Activated T-cell treated with anti-CD3 and anti-CD28 coated beads for 1 hour (primary cell): ENCODE measurements at regions not wholly inside any gene's neighbourhood (a gene's known extent, or its start where the extent isn't known, plus 50 kb on each side); places are given as distances from the start of the nearest gene placed in this dataset.
"Not testable (repeated sequence)": the region's sequence is repeated elsewhere in the genome, so short reads cannot be mapped to it uniquely, and the experiment has no call there.

Experiments
- DNase-seq: peaks from one replicate; pipeline ENCODE4 v3.0.0-alpha.2; 2020; ENCODE audit warnings: low read depth

DNA sequence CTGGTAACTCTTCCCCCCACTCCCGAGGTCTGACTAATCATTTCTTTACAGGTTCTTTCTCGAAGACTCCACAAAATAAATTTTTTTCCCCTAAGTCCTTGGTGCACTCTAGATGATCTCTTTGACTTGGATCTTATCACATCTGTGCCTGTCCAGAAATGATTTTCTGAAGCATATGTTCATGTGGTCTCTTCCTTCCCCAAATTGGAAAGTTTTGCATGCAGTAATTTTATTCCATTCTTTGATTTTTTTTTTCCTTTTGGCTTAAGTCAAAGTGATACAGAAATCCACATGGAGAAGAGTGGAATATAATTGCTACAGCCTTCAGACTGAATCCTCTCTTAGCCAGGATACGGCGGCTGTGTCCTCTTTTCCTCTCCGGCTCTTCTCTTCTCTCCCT lies 213.3 kb downstream of the BMP4 start:
- no peak for DNase-seq

DNA sequence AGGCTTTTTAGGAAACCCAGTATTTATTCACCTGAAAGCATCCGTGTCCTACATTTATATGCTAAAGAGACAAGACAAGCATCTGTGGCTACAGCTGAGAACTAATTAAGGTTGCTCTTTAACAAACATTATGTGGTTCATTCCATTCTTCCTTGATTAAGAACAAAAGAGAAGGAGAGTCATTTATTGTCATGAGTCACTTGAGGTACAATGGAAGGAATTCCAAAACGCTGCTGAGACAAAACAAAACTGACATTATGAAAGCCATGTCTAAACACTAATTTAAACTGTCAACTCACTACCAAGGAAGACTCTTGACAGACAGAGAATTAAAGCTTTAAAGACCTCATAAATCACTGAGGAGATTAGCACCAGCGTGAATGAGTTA lies 214.4 kb downstream of the BMP4 start:
- no peak for DNase-seq

DNA sequence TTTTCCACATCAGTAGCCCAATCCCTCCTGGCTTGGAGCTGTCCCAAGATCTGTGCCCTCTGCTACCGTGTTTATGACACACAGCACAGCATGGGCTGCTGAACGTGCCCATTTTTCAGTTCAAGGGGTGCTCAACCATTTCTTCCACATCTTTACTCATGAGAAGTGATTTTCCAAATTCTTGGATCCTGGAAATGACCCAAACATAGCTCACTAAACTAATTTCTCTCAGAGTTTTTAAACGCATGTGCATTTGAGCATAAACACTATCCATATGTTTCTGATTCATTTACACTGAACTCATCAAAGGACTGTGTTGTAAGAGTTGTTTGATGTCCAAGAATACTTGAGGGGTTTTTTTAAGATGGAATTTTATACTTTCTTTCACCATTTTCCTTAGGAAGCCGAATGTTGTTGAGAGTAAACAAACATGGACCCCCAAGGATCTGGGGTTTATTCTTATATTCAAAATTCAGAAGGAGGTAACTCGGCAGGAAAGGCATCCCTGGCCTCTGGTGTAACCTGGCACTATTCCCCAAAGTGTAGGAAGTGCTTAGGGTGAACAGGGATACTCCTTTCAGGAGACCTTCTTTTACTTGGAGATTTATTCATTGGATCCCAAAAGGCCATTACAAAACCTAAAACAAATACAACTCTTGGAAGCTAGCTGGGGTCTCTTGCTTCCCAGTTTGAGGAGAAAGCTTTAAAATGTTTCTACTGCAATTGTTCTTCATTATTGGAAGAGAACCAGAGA lies 215.0 kb downstream of the BMP4 start:
- no peak for DNase-seq

DNA sequence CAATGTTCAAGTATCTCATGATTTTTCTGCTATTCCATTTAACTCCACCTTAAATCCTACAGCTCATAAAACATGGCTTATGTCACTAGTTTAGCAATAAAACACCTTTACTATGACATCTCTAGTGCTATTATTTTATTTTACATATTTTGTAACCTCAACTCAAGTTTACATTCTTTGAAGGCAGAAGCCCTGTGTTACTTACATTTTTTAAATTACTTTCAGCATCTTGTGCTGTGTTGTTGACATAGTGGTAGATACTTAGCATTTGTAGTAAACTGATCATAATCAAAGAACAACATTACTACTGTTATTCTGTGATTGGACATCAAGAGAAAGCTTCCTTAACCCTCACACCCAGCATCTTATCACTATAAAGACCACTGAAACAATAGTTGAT lies 216.1 kb downstream of the BMP4 start:
- no peak for DNase-seq

DNA sequence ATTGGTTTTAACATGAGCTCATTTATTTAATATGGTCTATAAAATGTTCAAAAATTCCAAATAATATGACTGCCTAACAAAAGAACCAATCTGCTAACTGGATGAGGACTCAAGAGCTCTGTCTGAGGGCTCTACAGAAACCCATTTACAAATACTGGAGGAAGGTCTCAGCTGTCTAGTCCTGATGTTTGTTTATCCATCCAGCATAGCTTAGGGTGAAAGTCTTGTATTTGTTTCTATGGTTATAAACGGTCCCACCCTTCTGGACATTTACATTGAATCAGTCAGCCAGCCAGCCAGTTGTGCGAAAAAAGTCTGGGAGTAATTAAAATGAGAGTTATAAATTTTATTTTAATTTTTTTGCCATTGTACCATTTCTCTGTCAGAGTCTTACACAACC lies 220.7 kb downstream of the BMP4 start:
- no peak for DNase-seq

DNA sequence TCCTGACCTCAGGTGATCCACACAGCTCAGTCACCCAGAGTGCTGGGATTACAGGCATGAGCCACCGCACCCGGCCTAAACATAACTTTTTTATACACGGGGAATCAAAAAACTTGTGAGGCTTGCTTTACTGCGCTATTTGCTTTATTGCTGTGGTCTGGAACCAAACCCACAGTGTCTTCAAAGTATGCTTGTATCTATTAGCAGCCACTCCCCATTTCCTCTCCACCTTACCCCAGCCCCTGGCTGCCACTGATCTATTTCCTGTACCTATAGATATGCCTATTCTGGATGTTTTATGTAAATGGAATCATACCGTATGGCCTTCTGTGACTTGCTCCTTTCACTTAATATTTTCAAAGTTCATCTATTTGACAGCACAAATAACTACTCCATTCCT lies 233.4 kb downstream of the BMP4 start:
- DNase-seq = no peak

DNA sequence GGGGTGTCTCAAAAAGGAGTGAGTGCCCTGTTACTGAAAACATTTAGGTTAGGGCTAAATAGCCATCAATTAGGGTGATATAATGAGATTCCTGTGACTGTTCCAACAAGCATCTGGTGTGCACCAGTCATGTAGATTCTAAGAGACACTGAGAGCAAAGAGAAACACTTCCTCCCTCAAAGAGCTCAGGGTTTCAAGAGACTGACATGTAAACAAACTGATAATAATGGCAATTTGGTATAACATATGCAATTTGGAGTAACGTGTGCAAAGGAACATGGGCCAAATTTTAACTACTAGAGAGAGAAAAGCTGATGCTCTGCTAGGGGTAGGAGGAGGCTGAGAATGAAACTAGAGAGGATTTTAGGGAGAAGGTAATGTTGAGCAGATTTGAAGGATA lies 237.1 kb downstream of the BMP4 start:
- no peak for DNase-seq

DNA sequence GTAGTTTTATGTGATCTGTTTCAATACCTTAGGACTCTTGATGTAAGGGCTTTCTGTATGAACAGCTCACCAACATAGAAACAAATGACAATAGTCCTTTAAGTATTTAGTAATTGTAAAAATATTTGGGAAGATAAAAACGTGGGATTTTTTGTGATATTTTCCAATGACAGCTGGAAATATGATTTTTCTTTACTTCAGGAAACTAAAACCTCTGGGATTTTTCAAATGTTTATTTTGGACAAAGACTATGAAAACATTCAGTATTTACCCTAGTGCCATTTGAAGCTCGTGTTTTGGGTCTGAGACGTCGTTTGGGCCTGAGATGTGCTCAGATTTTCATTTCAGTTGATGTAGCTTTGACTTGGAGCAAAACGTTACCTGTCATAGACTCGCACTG lies 240.0 kb downstream of the BMP4 start:
- DNase-seq = no peak

DNA sequence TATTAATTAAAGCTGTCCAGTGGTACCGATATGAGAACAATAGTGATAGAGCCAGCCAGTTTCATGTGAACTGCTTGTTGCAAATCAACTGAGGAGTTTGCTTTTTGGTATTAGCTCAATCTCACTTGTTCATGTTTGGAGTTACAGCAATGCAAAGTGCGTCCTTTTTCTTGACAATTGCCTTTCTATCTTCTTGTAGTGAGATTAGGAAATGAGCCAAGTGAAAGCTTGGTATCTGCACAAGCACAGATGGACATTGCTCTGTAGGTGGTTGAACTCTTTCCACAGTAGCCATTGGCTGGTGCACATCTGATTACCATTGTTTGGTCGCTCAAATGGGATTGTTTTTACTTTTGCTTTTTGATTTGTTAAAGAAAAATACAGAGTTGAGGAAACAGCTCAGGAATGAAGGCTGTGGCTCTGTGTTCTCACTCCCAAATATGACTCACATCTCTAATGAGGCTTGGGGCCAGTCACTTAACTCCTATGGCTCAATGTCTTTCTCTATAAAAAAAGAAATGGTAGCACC lies 241.4 kb downstream of the BMP4 start:
- DNase-seq = no peak

DNA sequence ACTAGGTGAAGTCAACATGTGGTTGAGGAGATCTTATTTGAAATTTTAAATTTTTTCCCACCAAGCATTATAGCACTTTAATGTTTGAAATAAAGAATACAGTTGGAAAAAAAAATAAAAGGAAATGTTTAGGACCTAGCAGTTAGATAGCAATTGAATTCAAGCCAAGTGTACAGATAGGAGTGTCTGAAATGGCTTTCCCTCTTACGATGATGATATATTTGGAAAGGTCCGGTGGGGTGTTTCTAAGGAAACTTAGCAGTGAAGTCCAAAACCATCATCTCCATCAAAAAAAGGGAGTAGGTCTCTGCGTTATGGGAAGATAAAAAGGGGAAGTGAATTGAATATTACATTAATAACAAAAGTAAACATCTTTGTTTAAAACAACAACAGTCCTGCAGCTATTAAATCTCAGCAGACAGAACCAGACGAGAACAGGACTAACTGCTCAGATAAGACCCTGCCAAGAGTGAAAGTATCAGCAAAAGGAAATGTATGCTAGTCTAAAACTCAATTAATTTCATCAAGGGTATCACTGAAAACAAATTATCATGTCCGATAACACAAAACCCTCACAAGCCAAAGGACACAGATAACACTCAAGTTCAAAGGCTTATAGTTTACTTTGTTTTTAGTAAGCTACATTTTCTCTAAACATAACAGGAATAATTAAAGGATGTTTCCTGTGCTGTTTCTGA lies 242.0 kb downstream of the BMP4 start:
- no peak for DNase-seq

DNA sequence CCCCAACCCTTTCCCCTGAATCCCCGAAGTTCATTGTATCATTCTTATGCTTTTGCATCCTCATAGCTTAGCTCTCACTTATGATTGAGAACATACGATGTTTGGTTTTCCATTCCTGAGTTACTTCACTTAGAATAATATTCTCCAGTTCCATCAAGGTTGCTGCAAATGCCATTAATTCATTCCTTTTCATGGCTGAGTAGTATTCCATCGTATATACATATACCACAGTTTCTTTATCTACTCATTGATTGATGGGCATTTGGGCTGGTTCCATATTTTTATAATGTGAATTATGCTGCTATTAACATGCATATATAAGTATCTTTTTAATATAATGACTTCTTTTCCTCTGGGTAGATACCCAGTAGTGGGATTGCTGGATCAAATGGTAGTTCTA lies 243.7 kb downstream of the BMP4 start:
- DNase-seq = not testable (repeated sequence)

DNA sequence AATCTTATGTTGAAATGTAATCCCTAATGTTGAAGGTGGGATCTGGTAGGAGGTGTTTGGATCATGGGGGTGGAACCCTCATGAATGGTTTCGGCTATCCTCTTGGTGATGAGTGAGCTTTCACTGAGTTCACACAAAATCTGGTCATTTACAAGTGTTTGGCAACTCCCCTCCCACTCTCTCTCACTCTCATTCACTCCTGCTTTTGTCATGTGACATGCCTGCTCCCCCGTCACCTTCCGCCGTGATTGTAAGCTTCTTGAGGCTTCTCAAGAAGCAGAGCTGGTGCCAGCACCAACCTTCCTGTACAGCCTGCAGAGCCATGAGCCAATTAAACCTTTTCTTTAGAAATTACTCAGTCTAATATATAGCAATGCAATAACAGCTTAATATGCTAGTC lies 245.4 kb downstream of the BMP4 start:
- DNase-seq = no peak

DNA sequence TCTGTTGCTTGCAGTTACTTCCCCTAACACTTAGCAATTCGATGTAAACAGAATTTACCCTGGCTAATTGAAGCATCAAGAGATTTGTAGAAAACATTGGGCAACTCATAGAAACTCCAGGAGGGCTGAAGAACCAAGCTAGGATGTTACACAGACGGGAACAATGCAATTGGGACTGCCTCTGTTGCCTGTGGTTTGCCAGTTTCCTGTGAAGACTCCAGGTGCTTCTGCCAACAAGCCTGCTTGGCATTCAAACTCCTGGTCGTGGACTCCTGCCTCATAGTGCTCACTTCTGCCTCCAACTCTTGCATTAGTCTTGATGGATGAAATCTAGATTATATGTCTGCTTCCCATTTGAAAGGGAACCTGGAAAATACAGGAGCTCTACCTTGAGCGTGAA lies 246.0 kb downstream of the BMP4 start:
- no peak for DNase-seq

DNA sequence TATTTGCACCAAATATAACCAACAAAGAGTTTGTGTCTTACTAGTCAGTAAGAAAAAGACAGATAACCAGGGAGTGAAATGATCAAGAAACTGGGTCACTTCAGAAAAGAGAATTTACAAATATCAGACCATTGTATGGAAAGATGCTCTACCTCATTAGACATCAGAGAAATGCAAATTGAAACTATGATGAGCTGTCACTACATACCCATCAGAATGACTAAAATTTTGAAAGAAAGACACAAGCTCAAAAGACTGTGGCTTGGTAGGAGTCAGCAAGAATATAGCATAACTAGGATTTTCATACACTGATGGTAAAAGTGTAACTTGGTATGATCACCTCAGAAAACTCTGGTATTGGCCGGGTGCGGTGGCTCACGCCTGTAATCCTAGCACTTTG lies 247.2 kb downstream of the BMP4 start:
- no peak for DNase-seq

DNA sequence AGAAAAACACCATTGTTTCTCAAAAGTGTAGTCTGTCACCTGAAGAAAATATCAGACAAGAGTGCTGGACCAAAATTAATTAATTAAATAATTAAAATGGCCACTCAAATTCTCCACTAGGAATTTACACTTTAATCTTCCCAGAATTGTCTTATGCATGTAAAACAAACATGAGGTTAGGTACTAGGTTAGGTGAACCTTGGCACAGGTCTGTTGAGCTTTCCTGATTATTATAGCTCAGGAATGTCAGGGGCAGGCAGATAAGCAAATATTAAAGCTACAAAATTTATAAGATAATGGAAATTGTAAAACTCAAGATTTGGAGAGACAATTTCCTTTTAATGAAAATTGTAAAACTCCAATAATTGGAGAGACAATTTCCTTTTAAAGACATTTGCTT lies 253.2 kb downstream of the BMP4 start:
- no peak for DNase-seq

DNA sequence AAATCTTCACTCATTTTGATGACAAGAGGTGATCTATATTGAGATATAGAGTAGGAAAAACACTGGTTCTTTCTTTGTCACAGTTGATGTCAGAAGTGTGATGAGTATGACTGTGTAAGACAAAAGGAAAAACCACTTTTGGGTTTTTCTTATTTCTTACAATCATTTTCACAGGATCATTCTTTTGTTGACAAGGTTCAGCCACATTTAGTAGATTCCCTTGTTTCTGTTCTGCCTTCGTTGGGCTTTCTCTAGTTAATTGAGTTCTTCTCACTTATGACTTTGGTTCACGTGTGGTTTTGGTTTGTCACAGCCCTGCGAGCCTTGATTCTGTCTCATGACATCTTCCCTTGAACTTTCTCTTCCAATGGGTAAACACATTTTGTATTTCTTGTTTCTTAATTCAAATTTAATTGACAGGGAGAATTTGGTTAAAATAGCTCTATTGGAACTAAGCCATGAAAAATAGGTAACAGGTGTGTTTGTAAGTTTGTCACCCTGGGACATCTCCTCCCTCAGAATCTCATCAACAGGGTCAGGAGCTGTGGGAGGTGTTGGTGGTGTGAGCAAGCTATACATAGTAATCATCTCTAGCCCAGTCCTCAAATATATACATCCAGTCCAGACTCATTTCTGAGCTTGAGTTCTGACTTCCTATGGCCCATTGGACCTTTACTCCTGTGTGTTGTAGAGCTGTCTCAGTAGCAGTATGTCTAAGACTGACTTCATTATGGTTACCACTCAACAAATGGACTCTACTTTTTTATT lies 255.3 kb downstream of the BMP4 start:
- DNase-seq = no peak

DNA sequence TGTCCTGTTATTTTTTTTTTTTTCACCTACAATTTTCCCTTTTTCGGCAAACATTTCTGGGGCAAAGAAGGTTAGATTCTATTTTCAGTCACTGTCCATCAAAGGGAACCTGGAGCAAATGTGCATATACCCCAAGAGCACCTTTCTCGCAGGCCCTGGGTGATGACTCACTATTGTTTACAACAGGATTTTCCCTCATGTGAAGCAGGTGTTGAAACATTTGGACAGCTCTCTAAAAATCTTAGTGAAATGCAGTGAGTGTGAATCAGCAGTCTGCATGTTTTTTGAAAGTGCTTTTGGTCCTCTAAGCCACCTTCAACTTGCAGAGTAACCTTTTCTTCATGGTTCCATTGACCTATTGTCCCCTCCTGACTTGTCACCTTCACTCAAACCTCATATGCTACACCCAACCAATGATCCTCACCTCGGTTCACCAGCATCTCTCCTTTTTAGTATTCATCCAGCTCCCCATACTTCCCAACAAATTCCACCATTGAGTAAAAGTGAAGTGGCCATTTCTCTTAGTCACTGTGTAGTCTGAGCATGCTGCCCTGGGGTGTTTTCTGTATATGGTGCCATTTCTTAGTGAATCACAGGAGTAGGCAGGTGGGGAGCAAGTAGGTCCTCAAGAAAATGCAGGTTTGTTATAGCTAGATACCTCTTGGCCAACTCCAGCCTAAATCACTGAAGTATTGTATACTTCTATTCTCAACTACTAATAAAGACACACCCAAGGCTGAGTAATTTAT lies 260.2 kb downstream of the BMP4 start:
- no peak for DNase-seq

DNA sequence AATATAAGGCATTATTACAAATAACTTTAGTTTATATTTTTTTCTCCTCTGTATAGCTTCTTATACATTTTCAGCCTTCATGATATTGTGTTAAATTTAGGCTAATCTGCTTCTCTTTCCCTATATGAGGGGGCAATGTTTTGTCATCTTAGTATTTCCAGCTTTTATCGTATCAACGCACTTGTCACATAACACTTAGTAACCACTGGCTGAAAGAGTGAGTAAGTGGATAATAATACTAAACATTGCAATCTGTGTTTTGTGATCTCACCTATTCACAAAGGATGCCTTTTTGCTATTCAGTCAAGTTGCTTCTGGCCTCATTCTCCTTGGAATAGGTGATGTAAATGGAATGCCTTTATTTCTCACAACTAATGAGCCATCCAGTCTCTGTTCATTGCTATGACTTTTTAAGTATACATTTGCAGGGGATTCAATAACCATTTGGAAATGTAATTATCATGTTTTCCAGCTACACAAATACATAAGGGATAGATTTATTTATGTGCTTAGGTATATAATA lies 260.9 kb downstream of the BMP4 start:
- no peak for DNase-seq

DNA sequence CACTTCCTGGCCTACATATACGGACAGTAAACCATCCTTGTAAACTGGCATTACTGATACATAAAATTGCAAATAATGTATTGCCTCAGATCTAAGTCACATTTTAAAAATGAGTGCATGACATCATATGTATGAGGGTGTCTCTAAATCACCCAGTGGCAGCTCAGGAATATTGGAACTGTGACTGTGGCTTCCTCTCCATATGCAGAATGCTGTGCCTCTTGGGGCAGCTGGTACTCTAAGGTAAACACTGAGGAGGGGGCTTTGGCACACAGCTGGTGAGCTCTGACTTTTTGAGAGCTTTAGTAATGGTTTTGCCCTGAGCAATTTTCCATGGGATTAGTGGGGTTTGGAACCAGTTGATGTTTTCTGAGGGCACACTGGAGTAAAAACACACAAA lies 263.7 kb downstream of the BMP4 start:
- DNase-seq = no peak

DNA sequence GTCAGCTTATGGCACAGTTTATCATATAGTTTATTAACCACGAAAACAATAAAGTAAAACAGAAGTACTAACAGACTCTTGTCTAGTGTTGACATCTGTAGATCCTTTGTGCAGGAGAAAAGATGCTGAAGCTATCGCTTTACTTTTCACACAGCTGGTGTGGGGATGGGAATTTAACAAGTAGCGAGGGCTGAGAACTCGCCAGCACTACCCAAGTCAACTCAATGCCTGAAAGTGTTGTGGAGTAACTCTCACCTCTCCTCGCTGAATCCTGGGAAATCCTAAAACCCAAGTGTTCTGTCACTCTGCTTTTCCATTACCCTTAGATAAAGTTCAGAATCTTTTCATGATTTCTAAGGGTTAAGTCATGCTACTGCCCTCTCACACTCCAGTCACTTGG lies 264.2 kb downstream of the BMP4 start:
- DNase-seq = no peak

DNA sequence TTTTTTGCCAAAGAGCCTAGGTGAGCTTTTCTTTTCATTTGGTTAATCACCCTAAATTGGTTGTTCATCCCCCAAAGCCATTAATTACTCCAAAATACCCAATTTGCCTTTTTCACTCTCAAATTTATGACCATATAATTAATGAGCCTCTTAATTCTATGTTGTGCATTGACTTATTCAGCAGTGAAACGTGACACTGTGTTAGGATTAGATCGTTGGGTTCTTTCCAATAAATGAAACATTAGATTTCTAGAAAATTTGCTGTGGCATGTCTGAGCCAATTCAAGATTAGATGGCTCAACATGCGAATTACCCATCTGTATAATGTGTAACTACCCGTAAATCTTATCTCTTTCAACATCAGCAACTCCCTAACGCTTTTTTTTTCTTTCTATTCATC lies 273.4 kb downstream of the BMP4 start:
- DNase-seq = no peak

DNA sequence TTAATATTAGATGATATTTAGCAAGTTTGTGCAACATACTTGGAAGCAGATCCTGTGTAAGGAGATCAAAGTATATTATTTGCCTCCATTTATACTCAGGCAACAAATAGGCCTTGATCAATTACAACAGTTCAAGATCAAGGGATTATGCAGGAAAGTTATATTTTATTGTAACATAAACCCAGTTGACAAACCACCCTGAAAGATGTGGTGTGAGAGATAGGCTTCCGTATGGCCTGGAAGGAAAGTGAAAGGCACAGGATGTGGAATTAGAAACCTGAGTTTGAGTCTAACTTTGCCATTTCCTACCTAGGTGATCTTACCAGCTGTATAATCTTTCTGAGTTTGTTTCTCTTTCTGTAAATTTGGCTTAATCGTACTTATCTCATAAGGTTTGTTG lies 284.1 kb downstream of the BMP4 start:
- no peak for DNase-seq
